Vagina (tissue), 2 donors: ENCODE measurements at regions not wholly inside any gene's neighbourhood (a gene's known extent, or its start where the extent isn't known, plus 50 kb on each side); places are given as distances from the start of the nearest gene placed in this dataset.

Experiments used
- POLR2A ChIP-seq, 2 donors: fragments of 450-650 bp; IDR thresholded peaks; one replicate each; pipeline ENCODE4 v1.6.1; 2017; ENCODE audit warnings: antibody characterized with exemption in 2 of 2, mild to moderate bottlenecking in 2 of 2, moderate library complexity in 2 of 2
- POLR2AphosphoS5 ChIP-seq, 2 donors: sonication (generic); formaldehyde crosslinking; IDR thresholded peaks; one replicate each; pipeline ENCODE4 v1.9.0; 2017; ENCODE audit warnings: antibody characterized with exemption in 2 of 2, mild to moderate bottlenecking in 2 of 2, low read depth in 1 of 2; ENCODE audit not compliant: insufficient read depth in 1 of 2
- TF ChIP-seq, protein P1 (sequence below), 3 experiments: fragments of 450-650 bp in 2 of 3; fragments of 200-600 bp in 1 of 3; sonication (generic) in 1 of 3; IDR thresholded peaks; one replicate each; pipeline ENCODE4 v1.5.1; 2017 to 2019; ENCODE audit warnings: antibody characterized with exemption in 3 of 3, mild to moderate bottlenecking in 2 of 3, moderate library complexity in 2 of 3

DNA sequence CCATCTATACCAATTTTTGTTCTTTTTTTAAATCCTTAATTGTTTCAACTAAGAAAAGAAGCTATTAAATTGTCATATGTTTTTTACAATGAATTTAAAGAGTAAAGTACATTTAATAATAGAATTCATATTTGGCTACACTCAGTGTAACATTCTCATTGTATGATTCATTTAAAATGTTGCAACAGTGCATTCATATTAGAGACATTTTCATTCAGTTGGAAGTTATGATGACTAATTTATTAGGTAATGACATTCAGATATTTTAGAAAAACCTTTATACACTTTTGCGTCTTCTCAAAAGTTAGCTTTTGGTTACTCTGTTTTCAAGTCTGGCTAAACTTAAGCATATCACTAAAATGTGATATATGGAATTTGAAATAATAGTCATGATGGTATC, 887.5 kb upstream of the NRXN1 start:
- no peak for TF ChIP-seq POLR2AphosphoS5 (IDR thresholded peaks at IDR 0.05; ENCODE audit: insufficient read depth in 1 of 2, low read depth in 1 of 2)
- TF ChIP-seq, protein P1, sequence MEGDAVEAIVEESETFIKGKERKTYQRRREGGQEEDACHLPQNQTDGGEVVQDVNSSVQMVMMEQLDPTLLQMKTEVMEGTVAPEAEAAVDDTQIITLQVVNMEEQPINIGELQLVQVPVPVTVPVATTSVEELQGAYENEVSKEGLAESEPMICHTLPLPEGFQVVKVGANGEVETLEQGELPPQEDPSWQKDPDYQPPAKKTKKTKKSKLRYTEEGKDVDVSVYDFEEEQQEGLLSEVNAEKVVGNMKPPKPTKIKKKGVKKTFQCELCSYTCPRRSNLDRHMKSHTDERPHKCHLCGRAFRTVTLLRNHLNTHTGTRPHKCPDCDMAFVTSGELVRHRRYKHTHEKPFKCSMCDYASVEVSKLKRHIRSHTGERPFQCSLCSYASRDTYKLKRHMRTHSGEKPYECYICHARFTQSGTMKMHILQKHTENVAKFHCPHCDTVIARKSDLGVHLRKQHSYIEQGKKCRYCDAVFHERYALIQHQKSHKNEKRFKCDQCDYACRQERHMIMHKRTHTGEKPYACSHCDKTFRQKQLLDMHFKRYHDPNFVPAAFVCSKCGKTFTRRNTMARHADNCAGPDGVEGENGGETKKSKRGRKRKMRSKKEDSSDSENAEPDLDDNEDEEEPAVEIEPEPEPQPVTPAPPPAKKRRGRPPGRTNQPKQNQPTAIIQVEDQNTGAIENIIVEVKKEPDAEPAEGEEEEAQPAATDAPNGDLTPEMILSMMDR (IDR thresholded peaks at IDR 0.05) = no peak
- TF ChIP-seq POLR2A (IDR thresholded peaks at IDR 0.05) = no peak
